ENCODE measurements at regions not wholly inside any gene's neighbourhood (a gene's known extent, or its start where the extent isn't known, plus 50 kb on each side); places are given as distances from the start of the nearest gene placed in this dataset.

GRCh38 chr1:101652484-101652883 is 344.2 kb downstream of the OLFM3 start:
- DNase-seq (no peak), ATAC-seq (no peak)
- Histone ChIP-seq H3K27ac (no peak overlapping the region), H3K36me3 (no peaks in the 10 kb centered on the region), H3K27me3 (ENCODE audit: low read depth) (no peaks in the 10 kb centered on the region), H3K4me1 (no peaks in the 10 kb centered on the region), H3K9me3 (no peaks in the 10 kb centered on the region), H3K4me3 (no peak overlapping the region)
- intact Hi-C loops (cut with DNase I) = no loop called here
- TF ChIP-seq CTCF (IDR thresholded peaks at IDR 0.05) = no peak

- DNase-seq = no peak
- Histone ChIP-seq H3K4me3 (no peak overlapping the region), H3K9me3 (no peaks in the 10 kb centered on the region), H3K27ac (no peak overlapping the region), H3K27me3 (ENCODE audit: low read depth) (no peaks in the 10 kb centered on the region), H3K36me3 (no peaks in the 10 kb centered on the region), H3K4me1 (no peaks in the 10 kb centered on the region)
- intact Hi-C loops (cut with DNase I) = no loop called here
- ATAC-seq = no peak
- no peak for TF ChIP-seq CTCF (IDR thresholded peaks at IDR 0.05)
These were observed 343.2 kb downstream of the OLFM3 start for GRCh38 chr1:101653482-101653946.

- ATAC-seq = no peak
- Histone ChIP-seq H3K36me3 (no peaks in the 10 kb centered on the region), H3K4me3 (no peak overlapping the region), H3K27me3 (ENCODE audit: low read depth) (no peaks in the 10 kb centered on the region), H3K27ac (no peak overlapping the region), H3K9me3 (peaks cover 18% of the 10 kb centered on the region), H3K4me1 (no peaks in the 10 kb centered on the region)
- no peak for DNase-seq
- no peak for TF ChIP-seq CTCF (IDR thresholded peaks at IDR 0.05)
- intact Hi-C loops (cut with DNase I) = no loop called here
These were observed 332.0 kb downstream of the OLFM3 start for GRCh38 chr1:101664726-101665125.

GRCh38 chr1:101667761-101668160 is 329.0 kb downstream of the OLFM3 start:
- TF ChIP-seq CTCF (IDR thresholded peaks at IDR 0.05) = no peak
- Histone ChIP-seq H3K4me3 (no peak overlapping the region), H3K9me3 (peaks cover 10% of the 10 kb centered on the region), H3K27ac (no peak overlapping the region), H3K36me3 (no peaks in the 10 kb centered on the region), H3K4me1 (no peaks in the 10 kb centered on the region), H3K27me3 (ENCODE audit: low read depth) (no peaks in the 10 kb centered on the region)
- no peak for DNase-seq
- intact Hi-C loops (cut with DNase I) = no loop called here
- ATAC-seq = no peak

- ATAC-seq = no peak
- no peak for DNase-seq
- no peak for TF ChIP-seq CTCF (IDR thresholded peaks at IDR 0.05)
- H3K4me3 ChIP-seq = no peak overlapping the region
- no peaks in the 10 kb centered on the region for H3K27me3 ChIP-seq (ENCODE audit: low read depth)
- H3K9me3 ChIP-seq = no peaks in the 10 kb centered on the region
- H3K36me3 ChIP-seq = no peaks in the 10 kb centered on the region
- intact Hi-C loops (cut with DNase I) = no loop called here
- no peaks in the 10 kb centered on the region for H3K4me1 ChIP-seq
- no peak overlapping the region for H3K27ac ChIP-seq
These were observed 313.6 kb downstream of the OLFM3 start for GRCh38 chr1:101683136-101683535.

GRCh38 chr1:101683561-101683960 is 313.2 kb downstream of the OLFM3 start:
- DNase-seq (no peak), ATAC-seq (no peak)
- no peak overlapping the region for H3K4me3 ChIP-seq
- H3K4me1 ChIP-seq = no peaks in the 10 kb centered on the region
- no peaks in the 10 kb centered on the region for H3K9me3 ChIP-seq
- TF ChIP-seq CTCF (IDR thresholded peaks at IDR 0.05) = no peak
- no peaks in the 10 kb centered on the region for H3K27me3 ChIP-seq (ENCODE audit: low read depth)
- no peaks in the 10 kb centered on the region for H3K36me3 ChIP-seq
- intact Hi-C loops (cut with DNase I) = no loop called here
- no peak overlapping the region for H3K27ac ChIP-seq
